ENCODE measurements at regions not wholly inside any gene's neighbourhood (a gene's known extent, or its start where the extent isn't known, plus 50 kb on each side); places are given as distances from the start of the nearest gene placed in this dataset.
"Not testable (repeated sequence)": the region's sequence is repeated elsewhere in the genome, so short reads cannot be mapped to it uniquely, and the experiment has no call there.

- no peak for DNase-seq
These were observed 174.3 kb downstream of the CPS1 start for GRCh38 chr2:210730672-210731071.

- not testable (repeated sequence) for DNase-seq
These were observed 190.4 kb downstream of the CPS1 start for GRCh38 chr2:210746826-210747225.

GRCh38 chr2:210752532-210752931 is 196.1 kb downstream of the CPS1 start:
- DNase-seq = no peak

- no peak for DNase-seq
These were observed 197.0 kb downstream of the CPS1 start for GRCh38 chr2:210753386-210753785.

- no peak for DNase-seq
These were observed 200.5 kb downstream of the CPS1 start for GRCh38 chr2:210756855-210757254.

- no peak for DNase-seq
These were observed 206.5 kb downstream of the CPS1 start for GRCh38 chr2:210762604-210763588.

- DNase-seq = no peak
These were observed 212.0 kb downstream of the CPS1 start for GRCh38 chr2:210768329-210768910.

GRCh38 chr2:210776756-210777155 is 220.4 kb downstream of the CPS1 start:
- DNase-seq = no peak

- no peak for DNase-seq
These were observed 225.8 kb downstream of the CPS1 start for GRCh38 chr2:210782222-210782621.

GRCh38 chr2:210787831-210788230 is 231.4 kb downstream of the CPS1 start:
- DNase-seq = not testable (repeated sequence)

- no peak for DNase-seq
These were observed 235.6 kb downstream of the CPS1 start for GRCh38 chr2:210792000-210792399.

GRCh38 chr2:210795506-210795905 is 239.1 kb downstream of the CPS1 start:
- DNase-seq = no peak

- no peak for DNase-seq
These were observed 241.8 kb downstream of the CPS1 start for GRCh38 chr2:210798180-210798579.

- no peak for DNase-seq
These were observed 258.0 kb downstream of the CPS1 start for GRCh38 chr2:210814251-210815025.

- DNase-seq = no peak
These were observed 260.4 kb downstream of the CPS1 start for GRCh38 chr2:210816769-210817168.

- DNase-seq = no peak
These were observed 262.1 kb downstream of the CPS1 start for GRCh38 chr2:210818473-210818872.

GRCh38 chr2:210833403-210833802 is 277.0 kb downstream of the CPS1 start:
- no peak for DNase-seq

- no peak for DNase-seq
These were observed 282.6 kb downstream of the CPS1 start for GRCh38 chr2:210839034-210839433.

- DNase-seq = no peak
These were observed 283.1 kb downstream of the CPS1 start for GRCh38 chr2:210839450-210839849.

- no peak for DNase-seq
These were observed 286.5 kb downstream of the CPS1 start for GRCh38 chr2:210842896-210843295.

GRCh38 chr2:210844016-210844415 is 287.6 kb downstream of the CPS1 start:
- DNase-seq = no peak

GRCh38 chr2:210859314-210859713 is 302.9 kb downstream of the CPS1 start:
- no peak for DNase-seq

GRCh38 chr2:210860276-210860675 is 303.9 kb downstream of the CPS1 start:
- DNase-seq = no peak
